Liver (tissue), 3 donors: ENCODE measurements at regions not wholly inside any gene's neighbourhood (a gene's known extent, or its start where the extent isn't known, plus 50 kb on each side); places are given as distances from the start of the nearest gene placed in this dataset.

Experiments
- CTCF ChIP-seq: fragments of 150-350 bp; IDR thresholded peaks from 2 replicates; pipeline ENCODE4 v1.5.1; 2017; ENCODE audit warnings: improper control_type of control experiment, low read depth, low read length; ENCODE audit not compliant: missing input control
- EGR1 ChIP-seq, 2 donors: IDR thresholded peaks; 2 replicates each; pipeline ENCODE4 v1.6.1; 2016 to 2018; ENCODE audit warnings: antibody characterized with exemption in 2 of 2, low read depth in 2 of 2
- MAX ChIP-seq: IDR thresholded peaks from 2 replicates; pipeline ENCODE4 v1.6.1; 2016; ENCODE audit warnings: antibody characterized with exemption
- RAD21 ChIP-seq, 2 donors: IDR thresholded peaks; 2 replicates each; pipeline ENCODE4 v1.6.1; 2016; ENCODE audit warnings: antibody characterized with exemption in 2 of 2, mild to moderate bottlenecking in 2 of 2
- TAF1 ChIP-seq: conservative IDR thresholded peaks from 2 replicates; pipeline ENCODE4 v1.6.1; 2016; ENCODE audit warnings: antibody characterized with exemption, mild to moderate bottlenecking
- donor health status: healthy.
- donor health status: healthy.

- TF ChIP-seq CTCF (no peak), TAF1 (no peak), MAX (no peak), EGR1 (IDR thresholded peaks at IDR 0.05; ENCODE audit: low read depth in 2 of 2) (no peak), RAD21 (IDR thresholded peaks at IDR 0.05) (no peak)
Measured at GRCh38 chr6:14270925-14271788, 153.6 kb downstream of the CD83 start.
